Natural killer cell (primary cell): ENCODE measurements at regions not wholly inside any gene's neighbourhood (a gene's known extent, or its start where the extent isn't known, plus 50 kb on each side); places are given as distances from the start of the nearest gene placed in this dataset.

Source experiments
- ATAC-seq, 3 donors: fragments of 150-1000 bp in 2 of 3; fragments of 200-7000 bp in 1 of 3; cut with Tn5 transposase; 1 replicate in 1 of 3; 2 replicates in 2 of 3; pipeline ENCODE4 v1.10.0; 2021; ENCODE audit warnings: mild to moderate bottlenecking in 2 of 3, moderate library complexity in 2 of 3
- DNase-seq, 2 donors: peaks; one replicate each; pipeline versions ENCODE4 v3.0.0 to v3.0.0-alpha.2; 2013 to 2021; ENCODE audit warnings: mixed read lengths in 1 of 2
- H3K27ac ChIP-seq: one replicate; pipeline ENCODE4 v1.5.1; 2013; ENCODE audit warnings: mild to moderate bottlenecking, low read length
- H3K27me3 ChIP-seq: one replicate; pipeline ENCODE4 v1.6.1; 2013; ENCODE audit warnings: low read length; ENCODE audit not compliant: control insufficient read depth, insufficient read depth
- H3K36me3 ChIP-seq: one replicate; pipeline ENCODE4 v1.6.1; 2013; ENCODE audit warnings: low read length; ENCODE audit not compliant: control insufficient read depth, insufficient read depth
- H3K4me1 ChIP-seq: one replicate; pipeline ENCODE4 v1.6.1; 2013; ENCODE audit warnings: low read length; ENCODE audit not compliant: control insufficient read depth, insufficient read depth
- H3K4me3 ChIP-seq: one replicate; pipeline ENCODE4 v1.5.1; 2013; ENCODE audit warnings: low read length
- H3K9me3 ChIP-seq: one replicate; pipeline ENCODE4 v1.6.1; 2013; ENCODE audit warnings: low read length; ENCODE audit not compliant: control insufficient read depth, insufficient read depth
- H3K27ac Mint-ChIP-seq, 2 donors: one replicate each; pipeline ENCODE4 v1.8.0; 2022; ENCODE audit warnings: mild to moderate bottlenecking in 2 of 2, mixed read lengths in 2 of 2, moderate library complexity in 1 of 2
- H3K27me3 Mint-ChIP-seq, 2 donors: one replicate each; pipeline ENCODE4 v1.8.0; 2022; ENCODE audit warnings: low read depth in 2 of 2, mixed read lengths in 2 of 2
- H3K36me3 Mint-ChIP-seq: one replicate; pipeline ENCODE4 v1.8.0; 2022; ENCODE audit warnings: mixed read lengths
- H3K4me1 Mint-ChIP-seq, 2 donors: one replicate each; pipeline ENCODE4 v1.8.0; 2022; ENCODE audit warnings: mixed read lengths in 2 of 2
- H3K4me3 Mint-ChIP-seq: one replicate; pipeline ENCODE4 v1.8.0; 2022; ENCODE audit warnings: mild to moderate bottlenecking, moderate library complexity, mixed read lengths
- H3K9me3 Mint-ChIP-seq, 2 donors: one replicate each; pipeline ENCODE4 v1.8.0; 2022; ENCODE audit warnings: mixed read lengths in 2 of 2
- WGBS: methylation state at CpG from one replicate; pipeline ENCODE4 v1.1.7; 2013; ENCODE audit warnings: missing lambda C conversion rate; ENCODE audit not compliant: insufficient coverage; 5-methylcytosine and 5-hydroxymethylcytosine counted together
- intact Hi-C: fragments of 100-400 bp; cut with micrococcal nuclease; formaldehyde crosslinking; loops from one replicate; pipeline ENCODE4 v1.14.2; 2022
- TF ChIP-seq, protein P1 (sequence below): fragments of 200-600 bp; IDR thresholded peaks from one replicate; pipeline ENCODE4 v1.8.0; 2022; ENCODE audit warnings: antibody characterized with exemption

DNA sequence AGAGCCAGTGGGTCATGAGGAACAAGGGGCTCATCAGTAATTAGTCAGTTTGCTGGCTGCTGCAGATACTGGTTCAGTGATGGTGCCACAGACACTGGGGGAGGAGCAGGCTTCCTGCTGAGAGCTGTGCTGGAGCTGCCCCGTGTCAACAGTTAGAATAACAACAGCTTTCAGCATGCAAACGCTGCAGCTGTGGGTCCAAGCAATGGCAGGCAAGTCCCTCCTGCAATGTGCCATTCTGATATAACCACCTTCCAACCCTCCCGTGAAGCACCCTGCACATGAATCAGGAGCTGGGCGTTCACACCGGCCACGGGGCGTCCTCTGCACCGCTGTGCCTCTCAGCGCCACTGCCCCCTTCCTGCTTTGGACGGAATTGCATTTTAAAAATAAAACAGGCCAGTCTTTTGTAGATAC lies 258.4 kb upstream of the SFSWAP start:
- WGBS, result 17% methylated on average over 10 of the region's 10 CpGs
- Histone ChIP-seq H3K4me3 (no peak overlapping the region), H3K4me1 (peaks cover 4% of the 10 kb centered on the region), H3K9me3 (no peaks in the 10 kb centered on the region), H3K27me3 (no peaks in the 10 kb centered on the region), H3K27ac (no peak overlapping the region), H3K36me3 (no peaks in the 10 kb centered on the region)
- Mint-ChIP-seq H3K27ac (no peak overlapping the region), H3K4me1 (peaks cover 0 to 6% of the 10 kb centered on the region in 2 donors), H3K27me3 (peaks cover 8 to 10% of the 10 kb centered on the region in 2 donors), H3K36me3 (peaks cover 6% of the 10 kb centered on the region), H3K4me3 (no peak overlapping the region), H3K9me3 (peaks cover 0 to 4% of the 10 kb centered on the region in 2 donors)
- intact Hi-C loops, result no loop called here
- TF ChIP-seq, protein P1, sequence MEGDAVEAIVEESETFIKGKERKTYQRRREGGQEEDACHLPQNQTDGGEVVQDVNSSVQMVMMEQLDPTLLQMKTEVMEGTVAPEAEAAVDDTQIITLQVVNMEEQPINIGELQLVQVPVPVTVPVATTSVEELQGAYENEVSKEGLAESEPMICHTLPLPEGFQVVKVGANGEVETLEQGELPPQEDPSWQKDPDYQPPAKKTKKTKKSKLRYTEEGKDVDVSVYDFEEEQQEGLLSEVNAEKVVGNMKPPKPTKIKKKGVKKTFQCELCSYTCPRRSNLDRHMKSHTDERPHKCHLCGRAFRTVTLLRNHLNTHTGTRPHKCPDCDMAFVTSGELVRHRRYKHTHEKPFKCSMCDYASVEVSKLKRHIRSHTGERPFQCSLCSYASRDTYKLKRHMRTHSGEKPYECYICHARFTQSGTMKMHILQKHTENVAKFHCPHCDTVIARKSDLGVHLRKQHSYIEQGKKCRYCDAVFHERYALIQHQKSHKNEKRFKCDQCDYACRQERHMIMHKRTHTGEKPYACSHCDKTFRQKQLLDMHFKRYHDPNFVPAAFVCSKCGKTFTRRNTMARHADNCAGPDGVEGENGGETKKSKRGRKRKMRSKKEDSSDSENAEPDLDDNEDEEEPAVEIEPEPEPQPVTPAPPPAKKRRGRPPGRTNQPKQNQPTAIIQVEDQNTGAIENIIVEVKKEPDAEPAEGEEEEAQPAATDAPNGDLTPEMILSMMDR, result peak; percentile 21
- DNase-seq (peak in 1 of 2 donors; percentile 23), ATAC-seq (peak in 1 of 3 donors; percentile 45)

DNA sequence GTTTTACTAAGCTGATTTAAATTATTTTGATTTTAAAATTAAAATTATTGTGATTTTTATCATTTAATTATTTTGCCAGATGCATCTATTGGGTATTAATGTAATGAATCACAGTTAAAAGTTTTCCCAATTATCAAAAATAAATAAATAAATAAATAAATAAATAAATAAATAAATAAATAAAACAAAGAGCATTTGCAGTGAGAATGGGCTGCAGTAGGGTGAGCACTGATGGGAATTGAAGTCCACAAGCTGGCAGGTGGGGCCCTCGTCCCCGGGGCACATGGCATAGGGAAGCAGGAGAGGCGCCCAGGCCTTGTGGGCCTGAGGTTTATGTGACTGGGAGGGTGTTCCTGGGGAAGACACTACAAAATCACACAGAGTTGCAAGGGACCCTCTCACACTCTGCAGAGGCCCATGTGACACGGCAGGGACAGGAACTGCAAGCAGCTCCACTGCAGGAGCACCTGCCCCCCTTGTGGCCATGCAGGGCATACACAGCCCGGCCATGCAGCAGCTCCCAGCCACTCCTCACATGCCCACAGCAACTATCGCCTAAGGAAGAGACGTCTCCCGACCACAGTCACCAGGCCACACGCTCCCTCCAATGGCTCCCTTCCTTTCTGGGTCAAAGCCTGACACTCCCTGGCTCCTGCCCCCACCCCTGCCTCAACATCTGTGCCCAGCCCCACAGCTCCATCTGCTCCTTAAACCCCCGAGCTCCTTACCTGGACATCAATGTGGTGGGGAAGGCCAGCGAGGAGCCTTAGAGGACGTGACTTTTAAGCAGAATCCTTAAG lies 256.3 kb upstream of the SFSWAP start:
- TF ChIP-seq, protein P1, result peak; percentile 44
- intact Hi-C loops, result no loop called here
- ATAC-seq (peak in 2 of 3 donors; percentile 64 to 74), DNase-seq (peak; percentile 14 to 25)
- Histone ChIP-seq H3K36me3 (no peaks in the 10 kb centered on the region), H3K27me3 (no peaks in the 10 kb centered on the region), H3K4me3 (no peak overlapping the region), H3K27ac (no peak overlapping the region), H3K4me1 (peaks cover 4% of the 10 kb centered on the region), H3K9me3 (no peaks in the 10 kb centered on the region)
- peaks cover 6% of the 10 kb centered on the region for H3K36me3 Mint-ChIP-seq
- no peak overlapping the region for H3K27ac Mint-ChIP-seq
- peaks cover 8 to 10% of the 10 kb centered on the region in 2 donors for H3K27me3 Mint-ChIP-seq
- H3K9me3 Mint-ChIP-seq, result peaks cover 0 to 4% of the 10 kb centered on the region in 2 donors
- H3K4me3 Mint-ChIP-seq, result no peak overlapping the region
- WGBS, result 48% methylated on average over 12 of the region's 12 CpGs
- H3K4me1 Mint-ChIP-seq, result peaks cover 0 to 6% of the 10 kb centered on the region in 2 donors

DNA sequence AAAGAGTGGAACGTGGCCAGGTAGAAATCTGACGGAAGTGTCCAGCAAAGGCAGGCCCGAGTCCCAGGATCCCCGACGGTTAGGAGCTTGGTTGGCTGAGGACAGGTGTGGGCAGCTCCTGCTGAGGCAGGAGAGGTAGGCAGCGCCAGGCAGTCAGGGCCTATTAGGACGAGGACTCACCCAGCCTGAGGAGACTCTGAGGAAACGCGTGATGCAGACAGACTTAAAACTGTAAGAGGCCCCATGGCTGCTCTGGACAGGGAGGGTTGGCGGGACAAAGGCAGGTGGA lies 255.7 kb upstream of the SFSWAP start:
- DNase-seq, result no peak
- intact Hi-C loops, result no loop called here

More for the DNA sequence above, 255.7 kb upstream of the SFSWAP start:
- Histone ChIP-seq H3K27ac (no peak overlapping the region), H3K9me3 (no peaks in the 10 kb centered on the region), H3K4me3 (no peak overlapping the region), H3K4me1 (peaks cover 4% of the 10 kb centered on the region), H3K36me3 (no peaks in the 10 kb centered on the region), H3K27me3 (no peaks in the 10 kb centered on the region)
- Mint-ChIP-seq H3K36me3 (peaks cover 6% of the 10 kb centered on the region), H3K4me3 (no peak overlapping the region), H3K4me1 (peaks cover 0 to 6% of the 10 kb centered on the region in 2 donors), H3K27ac (no peak overlapping the region), H3K9me3 (peaks cover 0 to 4% of the 10 kb centered on the region in 2 donors), H3K27me3 (peaks cover 8 to 10% of the 10 kb centered on the region in 2 donors)
- TF ChIP-seq, protein P1, result no peak
- no peak for ATAC-seq
- WGBS, result 82% methylated on average over 10 of the region's 10 CpGs
